Thyroid gland (tissue), 4 donors: ENCODE measurements at regions not wholly inside any gene's neighbourhood (a gene's known extent, or its start where the extent isn't known, plus 50 kb on each side); places are given as distances from the start of the nearest gene placed in this dataset.

Experiments used
- POLR2A ChIP-seq, 2 donors: fragments of 450-650 bp; IDR thresholded peaks; one replicate each; pipeline ENCODE4 v1.6.1; 2017; ENCODE audit warnings: antibody characterized with exemption in 2 of 2, mild to moderate bottlenecking in 2 of 2, moderate library complexity in 1 of 2
- TF ChIP-seq, protein P1 (sequence below), 6 experiments: fragments of 200-600 bp in 3 of 6; fragments of 450-650 bp in 3 of 6; sonication (generic) in 3 of 6; IDR thresholded peaks; one replicate each; pipeline ENCODE4 v1.5.1; 2016 to 2019; ENCODE audit warnings: antibody characterized with exemption in 6 of 6, mild to moderate bottlenecking in 2 of 6, inconsistent platforms in 1 of 6, moderate library complexity in 1 of 6

DNA sequence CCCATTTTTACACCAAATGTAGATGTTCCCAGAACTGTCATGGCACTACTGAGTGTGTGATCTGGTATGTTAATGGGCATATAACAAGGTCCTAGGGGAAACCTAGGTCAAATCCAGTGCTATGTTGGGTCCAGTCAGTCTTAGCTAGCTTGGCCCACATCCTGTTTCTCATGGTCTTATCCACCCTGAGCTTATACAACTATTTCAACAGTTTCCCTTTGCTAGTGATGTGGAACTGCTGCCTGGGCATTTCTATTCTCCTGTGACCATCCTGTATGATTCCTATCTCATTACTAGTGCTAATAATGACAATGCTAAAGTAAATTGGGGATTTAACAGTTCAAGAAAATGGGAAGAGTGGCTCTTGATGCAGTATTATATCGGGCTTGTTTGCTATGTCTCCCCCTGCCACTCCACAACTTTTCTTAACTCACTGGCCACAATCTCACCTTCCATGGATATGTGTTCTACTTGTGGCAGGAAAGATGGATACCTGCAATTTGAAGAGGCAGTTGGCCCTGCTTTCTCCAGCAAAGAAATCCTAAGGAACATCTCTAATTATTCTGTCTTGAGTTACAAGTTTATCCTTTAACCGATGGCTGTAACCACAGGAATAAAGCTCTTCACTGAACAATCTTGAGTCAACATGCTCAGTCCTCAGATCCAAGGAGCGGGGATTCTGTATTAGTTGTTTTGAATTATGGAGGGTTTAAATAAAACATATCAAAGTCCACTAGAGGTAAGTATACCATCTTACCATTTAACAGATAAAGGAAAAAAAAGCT, 707.8 kb downstream of the XPNPEP1 start:
- no peak for TF ChIP-seq POLR2A (IDR thresholded peaks at IDR 0.05)
- TF ChIP-seq, protein P1, sequence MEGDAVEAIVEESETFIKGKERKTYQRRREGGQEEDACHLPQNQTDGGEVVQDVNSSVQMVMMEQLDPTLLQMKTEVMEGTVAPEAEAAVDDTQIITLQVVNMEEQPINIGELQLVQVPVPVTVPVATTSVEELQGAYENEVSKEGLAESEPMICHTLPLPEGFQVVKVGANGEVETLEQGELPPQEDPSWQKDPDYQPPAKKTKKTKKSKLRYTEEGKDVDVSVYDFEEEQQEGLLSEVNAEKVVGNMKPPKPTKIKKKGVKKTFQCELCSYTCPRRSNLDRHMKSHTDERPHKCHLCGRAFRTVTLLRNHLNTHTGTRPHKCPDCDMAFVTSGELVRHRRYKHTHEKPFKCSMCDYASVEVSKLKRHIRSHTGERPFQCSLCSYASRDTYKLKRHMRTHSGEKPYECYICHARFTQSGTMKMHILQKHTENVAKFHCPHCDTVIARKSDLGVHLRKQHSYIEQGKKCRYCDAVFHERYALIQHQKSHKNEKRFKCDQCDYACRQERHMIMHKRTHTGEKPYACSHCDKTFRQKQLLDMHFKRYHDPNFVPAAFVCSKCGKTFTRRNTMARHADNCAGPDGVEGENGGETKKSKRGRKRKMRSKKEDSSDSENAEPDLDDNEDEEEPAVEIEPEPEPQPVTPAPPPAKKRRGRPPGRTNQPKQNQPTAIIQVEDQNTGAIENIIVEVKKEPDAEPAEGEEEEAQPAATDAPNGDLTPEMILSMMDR (IDR thresholded peaks at IDR 0.05) = no peak
